ENCODE measurements at regions not wholly inside any gene's neighbourhood (a gene's known extent, or its start where the extent isn't known, plus 50 kb on each side); places are given as distances from the start of the nearest gene placed in this dataset.

- H3K36me3 ChIP-seq (ENCODE audit: control insufficient read depth, insufficient read depth, low read length) = no peaks in the 10 kb centered on the region
- POLR2A ChIA-PET = no interaction called here
- no peak overlapping the region for H3K4me3 ChIP-seq (ENCODE audit: low read depth, low read length)
- no peak for DNase-seq (ENCODE audit: low read depth)
- CTCF ChIA-PET = no interaction called here
- no peaks in the 10 kb centered on the region for H3K27me3 ChIP-seq (ENCODE audit: control insufficient read depth, insufficient read depth, low read length)
- no peak for TF ChIP-seq CTCF (IDR thresholded peaks at IDR 0.05; ENCODE audit: insufficient read depth, low read depth, low read length)
Measured at GRCh38 chr12:61043838-61044237, 1216.4 kb upstream of the USP15 start.

GRCh38 chr12:61044766-61045165 is 1215.4 kb upstream of the USP15 start:
- CTCF ChIA-PET = no interaction called here
- no peak for TF ChIP-seq CTCF (IDR thresholded peaks at IDR 0.05; ENCODE audit: insufficient read depth, low read depth, low read length)
- Histone ChIP-seq H3K4me3 (ENCODE audit: low read depth, low read length) (no peak overlapping the region), H3K27me3 (ENCODE audit: control insufficient read depth, insufficient read depth, low read length) (no peaks in the 10 kb centered on the region), H3K36me3 (ENCODE audit: control insufficient read depth, insufficient read depth, low read length) (no peaks in the 10 kb centered on the region)
- DNase-seq (ENCODE audit: low read depth) = no peak
- POLR2A ChIA-PET = no interaction called here

- no peak for TF ChIP-seq CTCF (IDR thresholded peaks at IDR 0.05; ENCODE audit: insufficient read depth, low read depth, low read length)
- Histone ChIP-seq H3K27me3 (ENCODE audit: control insufficient read depth, insufficient read depth, low read length) (no peaks in the 10 kb centered on the region), H3K4me3 (ENCODE audit: low read depth, low read length) (no peak overlapping the region), H3K36me3 (ENCODE audit: control insufficient read depth, insufficient read depth, low read length) (no peaks in the 10 kb centered on the region)
- ChIA-PET CTCF (no interaction called here), POLR2A (no interaction called here)
- DNase-seq (ENCODE audit: low read depth) = no peak
Measured at GRCh38 chr12:61070640-61071414, 1189.4 kb upstream of the USP15 start.

- H3K4me3 ChIP-seq (ENCODE audit: low read depth, low read length) = no peak overlapping the region
- CTCF ChIA-PET = no interaction called here
- TF ChIP-seq CTCF (IDR thresholded peaks at IDR 0.05; ENCODE audit: insufficient read depth, low read depth, low read length) = no peak
- H3K27me3 ChIP-seq (ENCODE audit: control insufficient read depth, insufficient read depth, low read length) = no peaks in the 10 kb centered on the region
- no peaks in the 10 kb centered on the region for H3K36me3 ChIP-seq (ENCODE audit: control insufficient read depth, insufficient read depth, low read length)
- POLR2A ChIA-PET = no interaction called here
- DNase-seq (ENCODE audit: low read depth) = no peak
Measured at GRCh38 chr12:61072717-61073116, 1187.5 kb upstream of the USP15 start.

- DNase-seq (ENCODE audit: low read depth) = no peak
- H3K4me3 ChIP-seq (ENCODE audit: low read depth, low read length) = no peak overlapping the region
- H3K36me3 ChIP-seq (ENCODE audit: control insufficient read depth, insufficient read depth, low read length) = no peaks in the 10 kb centered on the region
- no peak for TF ChIP-seq CTCF (IDR thresholded peaks at IDR 0.05; ENCODE audit: insufficient read depth, low read depth, low read length)
- ChIA-PET POLR2A (no interaction called here), CTCF (no interaction called here)
- H3K27me3 ChIP-seq (ENCODE audit: control insufficient read depth, insufficient read depth, low read length) = no peaks in the 10 kb centered on the region
Measured at GRCh38 chr12:61095111-61095510, 1165.1 kb upstream of the USP15 start.

Measured in BJ (cell line).